Right ventricle myocardium superior (tissue), 1 donor: ENCODE measurements at regions not wholly inside any gene's neighbourhood (a gene's known extent, or its start where the extent isn't known, plus 50 kb on each side); places are given as distances from the start of the nearest gene placed in this dataset.
"Not testable (repeated sequence)": the region's sequence is repeated elsewhere in the genome, so short reads cannot be mapped to it uniquely, and the experiment has no call there.

Experiments
- ATAC-seq: fragments of 200-7000 bp; cut with Tn5 transposase; one replicate; pipeline ENCODE4 v1.9.1; 2020; ENCODE audit warnings: mild to moderate bottlenecking; ENCODE audit not compliant: poor library complexity
- DNase-seq: peaks from one replicate; pipeline ENCODE4 v3.0.0-alpha.2; 2020
- intact Hi-C: fragments of 100-400 bp; cut with DNase I; formaldehyde crosslinking; loops from one replicate; pipeline ENCODE4 v1.11.2; 2022
- donor health status: DM: no; HTN: yes; CAD: no; lungs with severe emphysema.

DNA sequence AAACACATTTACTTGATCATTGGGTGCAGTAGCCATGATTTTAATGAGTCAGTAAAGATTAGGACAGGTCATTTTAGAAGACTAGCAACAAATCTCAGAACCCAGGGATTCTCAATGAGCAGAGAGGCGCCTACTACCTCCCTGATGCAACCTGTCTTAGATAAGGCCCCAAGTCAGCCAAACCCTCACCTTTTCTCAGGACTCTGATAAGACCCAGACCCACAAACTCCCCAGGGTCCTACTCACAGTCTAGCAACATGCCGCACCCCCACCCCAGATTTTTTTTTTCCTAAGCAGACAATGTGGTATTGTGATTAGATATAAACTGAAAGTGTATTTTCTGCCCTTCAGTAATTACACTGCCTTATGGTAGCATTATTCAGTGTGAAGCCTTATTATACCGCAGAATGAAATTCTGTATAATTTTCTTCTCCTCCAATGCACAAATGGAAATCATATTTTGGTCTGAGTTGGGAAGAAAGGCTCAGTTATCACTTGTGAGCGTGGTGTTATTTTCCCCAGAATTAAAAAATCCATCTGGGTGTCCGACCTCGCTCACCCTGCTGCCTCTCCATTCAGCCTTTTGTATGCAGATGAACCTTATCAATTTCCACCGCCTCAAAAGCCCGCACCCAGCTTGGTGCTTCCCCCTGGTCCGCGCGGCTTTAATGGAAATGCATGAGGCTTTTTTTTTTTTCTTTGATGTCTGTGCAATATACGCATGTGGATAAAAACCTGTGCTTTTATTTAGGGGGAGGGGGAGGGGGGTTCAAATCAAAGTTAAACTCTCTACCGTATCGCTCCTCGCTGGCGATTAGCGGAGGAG is 122.0 kb upstream of the SOX14 start:
- no peak for ATAC-seq
- intact Hi-C loops = no loop called here
- no peak for DNase-seq

DNA sequence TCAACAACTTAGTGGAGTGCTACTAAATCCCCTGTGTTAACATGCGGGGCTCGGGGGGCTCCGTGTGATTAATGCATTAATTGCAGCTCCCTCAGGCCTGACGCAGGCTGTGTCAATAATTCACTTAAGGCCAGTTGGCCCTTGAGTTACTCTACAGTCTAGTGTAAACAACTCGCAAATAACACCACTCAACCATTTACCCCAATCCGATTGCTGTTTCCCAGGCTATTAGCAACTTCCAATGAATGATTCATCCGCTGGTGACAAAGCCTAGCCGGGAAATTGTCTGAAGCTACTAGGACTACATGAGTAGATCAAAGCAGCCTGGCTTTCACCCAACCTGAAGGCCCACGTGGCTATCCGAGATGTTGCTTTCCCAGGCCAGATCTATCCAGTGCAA is 121.3 kb upstream of the SOX14 start:
- DNase-seq (no peak), ATAC-seq (no peak)
- intact Hi-C loops = no loop called here

DNA sequence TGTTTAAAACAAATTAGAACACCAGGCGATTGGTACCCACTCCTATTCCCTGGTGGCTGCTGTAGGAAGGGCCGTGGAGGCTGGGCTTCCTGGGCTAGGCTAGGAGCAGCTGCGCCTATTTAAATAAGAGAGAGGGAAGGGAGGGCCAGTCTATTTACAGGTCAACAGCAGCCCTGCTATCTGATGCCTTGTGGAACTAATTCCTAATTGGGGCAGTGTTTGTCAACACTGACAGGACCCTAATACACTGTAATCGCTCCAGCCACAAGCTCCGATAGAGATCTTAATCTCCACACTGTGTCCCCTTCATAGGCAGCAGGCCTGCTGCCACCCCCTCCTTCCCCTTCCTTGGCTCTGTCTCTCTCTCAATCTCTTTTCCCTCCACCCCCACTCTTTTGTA is 116.9 kb upstream of the SOX14 start:
- DNase-seq = no peak
- intact Hi-C loops = no loop called here
- ATAC-seq = no peak

- intact Hi-C loops = no loop called here
Observed at GRCh38 chr3:137669519-137670060, 94.5 kb upstream of the SOX14 start.

GRCh38 chr3:137687181-137687879 is 76.8 kb upstream of the SOX14 start:
- DNase-seq = no peak
- intact Hi-C loops = no loop called here
- ATAC-seq = no peak

More at GRCh38 chr3:137669519-137670060, 94.5 kb upstream of the SOX14 start:
- no peak for DNase-seq
- no peak for ATAC-seq

GRCh38 chr3:137692803-137693431 is 71.2 kb upstream of the SOX14 start:
- DNase-seq (no peak), ATAC-seq (no peak)
- intact Hi-C loops = no loop called here

DNA sequence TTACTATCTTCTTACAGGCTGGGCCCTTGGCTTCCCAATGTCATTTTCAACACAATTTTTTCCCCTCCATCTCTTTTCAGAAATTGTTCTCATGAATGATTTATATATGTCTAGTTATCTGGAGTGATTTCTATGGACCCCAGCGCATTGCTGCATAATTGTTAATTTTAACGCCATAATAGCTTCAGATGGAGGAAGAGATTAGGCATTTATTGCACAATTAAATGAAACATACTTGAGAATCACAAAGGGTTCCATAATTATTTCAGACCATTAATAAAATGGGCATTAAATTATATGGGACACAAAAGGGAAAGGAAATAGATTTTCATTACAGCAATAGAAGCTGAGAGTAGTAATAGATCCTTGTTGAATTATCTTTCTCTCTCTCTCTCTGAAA is 70.3 kb upstream of the SOX14 start:
- ATAC-seq = no peak
- intact Hi-C loops = no loop called here
- DNase-seq = no peak

GRCh38 chr3:137694836-137695235 is 69.3 kb upstream of the SOX14 start:
- intact Hi-C loops = no loop called here
- DNase-seq (no peak), ATAC-seq (no peak)

DNA sequence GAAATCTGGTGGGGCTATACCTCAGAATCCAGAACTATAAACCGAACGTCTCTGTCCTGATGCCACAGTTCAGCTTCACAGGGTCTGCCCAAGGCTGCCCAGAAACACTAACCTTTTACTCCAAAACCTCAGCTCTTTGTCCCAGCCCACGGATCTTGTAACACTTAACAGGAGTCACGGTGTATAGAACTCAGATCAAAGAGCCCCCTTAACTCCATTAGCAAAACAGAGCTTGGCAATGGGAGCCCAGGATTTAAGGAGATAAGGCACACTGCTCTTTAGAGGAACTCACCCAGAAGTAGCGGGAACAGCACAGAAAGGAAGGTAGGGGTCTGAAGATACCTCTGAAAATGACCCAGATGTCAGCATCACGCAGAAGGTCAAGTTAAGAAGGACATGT is 68.8 kb upstream of the SOX14 start:
- ATAC-seq = no peak
- intact Hi-C loops = no loop called here

DNA sequence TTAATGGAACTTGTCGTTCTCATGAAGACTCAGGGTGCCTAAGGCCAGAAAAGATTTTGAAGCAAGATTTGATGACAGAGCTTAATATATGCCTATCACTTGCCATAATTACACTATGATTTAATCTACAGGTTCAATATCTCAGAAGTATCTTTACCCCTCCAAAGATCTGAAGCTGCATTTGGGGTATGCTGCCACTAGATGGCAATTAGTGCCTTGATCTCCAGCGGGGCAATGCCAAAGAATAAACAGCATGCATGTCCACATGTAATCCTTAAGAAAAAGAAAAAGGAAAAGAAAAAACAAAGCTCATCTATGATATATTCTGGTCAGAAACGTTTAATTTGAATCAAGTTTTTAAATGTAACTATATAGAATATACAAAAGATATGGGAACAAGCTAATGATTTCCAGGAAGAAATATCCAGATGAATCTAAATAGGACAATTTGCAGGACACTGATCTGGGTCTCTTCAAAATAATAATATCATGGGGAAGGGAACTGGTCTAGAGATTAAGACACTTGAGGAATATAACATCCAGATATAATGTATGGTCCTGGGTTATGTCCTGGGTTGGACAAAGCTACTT is 55.0 kb upstream of the SOX14 start:
- ATAC-seq (no peak), DNase-seq (no peak)
- intact Hi-C loops = no loop called here

More for the DNA sequence above, 68.8 kb upstream of the SOX14 start:
- DNase-seq = no peak

DNA sequence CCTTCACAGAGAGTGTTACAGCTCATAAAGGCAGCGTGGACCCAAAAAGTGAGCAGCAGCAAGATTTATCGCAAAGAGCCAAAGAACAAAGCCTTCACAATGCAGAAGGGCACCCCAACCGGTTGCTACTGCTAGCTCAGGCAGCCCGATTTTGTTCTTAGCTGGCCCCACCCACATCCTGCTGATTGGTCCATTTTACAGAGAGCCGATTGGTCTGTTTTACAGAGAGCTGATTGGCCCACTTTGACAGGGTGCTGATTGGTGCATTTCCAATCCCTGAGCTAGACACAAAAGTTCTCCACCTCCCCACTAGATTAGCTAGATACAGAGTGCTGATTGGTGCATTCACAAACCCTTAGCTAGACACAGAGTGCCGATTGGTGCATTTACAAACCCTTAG is 50.1 kb upstream of the SOX14 start:
- DNase-seq, intact Hi-C loops, ATAC-seq: not testable (repeated sequence)
